ENCODE measurements at regions not wholly inside any gene's neighbourhood (a gene's known extent, or its start where the extent isn't known, plus 50 kb on each side); places are given as distances from the start of the nearest gene placed in this dataset.

DNA sequence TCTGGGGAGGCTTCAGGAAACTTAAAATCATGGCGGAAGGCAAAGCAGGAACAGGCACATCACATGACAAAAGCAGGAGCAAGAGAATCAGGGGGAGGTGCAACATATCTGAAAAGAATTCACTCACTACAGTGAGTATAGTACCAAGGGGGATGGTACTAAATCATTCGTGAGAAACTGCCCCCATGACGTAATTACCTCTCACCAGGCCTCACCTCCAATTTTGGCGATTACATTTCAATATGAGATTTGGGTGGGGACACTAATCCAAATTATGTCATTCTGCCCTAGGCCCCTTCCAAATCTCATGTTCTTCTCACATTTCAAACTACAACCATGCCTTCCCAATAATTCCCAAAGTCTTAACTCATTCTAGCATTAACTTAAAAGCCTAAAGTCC is 740.8 kb upstream of the SOX11 start:
- ATAC-seq, result no peak
- Histone ChIP-seq H3K4me2 (ENCODE audit: low read depth, low read length) (no peak overlapping the region), H3K27ac (ENCODE audit: extremely low read length, insufficient read depth, low read length) (no peak overlapping the region), H3K36me3 (replicated peaks in 1 of 2; ENCODE audit: control insufficient read depth in 1 of 2, insufficient read depth in 2 of 2, low read length in 2 of 2) (no peaks in the 10 kb centered on the region), H3K9me3 (ENCODE audit: low read length) (peaks cover 79% of the 10 kb centered on the region), H3K9ac (ENCODE audit: insufficient read depth, low read depth, low read length) (no peak overlapping the region), H3K27me3 (ENCODE audit: control insufficient read depth in 1 of 2, insufficient read depth in 2 of 2, low read length in 2 of 2) (no peaks in the 10 kb centered on the region), H3K4me3 (replicated peaks in 1 of 3; ENCODE audit: insufficient read depth in 1 of 3, low read depth in 2 of 3, low read length in 3 of 3) (no peak overlapping the region), H3K4me1 (ENCODE audit: insufficient read depth, low read length) (no peaks in the 10 kb centered on the region), H4K20me1 (ENCODE audit: insufficient read depth, low read length) (no peaks in the 10 kb centered on the region), H2AFZ (ENCODE audit: low read length) (no peak overlapping the region), H3K79me2 (ENCODE audit: insufficient read depth, low read length) (no peaks in the 10 kb centered on the region)
- POLR2A ChIA-PET, result no interaction called here
- peak; percentile 88 for TF ChIP-seq ATF7 (IDR thresholded peaks at IDR 0.05)
- TF ChIP-seq ATF7 (CRISPR knock-in tag; IDR thresholded peaks at IDR 0.05), result no peak
- TF ChIP-seq CREB1 (IDR thresholded peaks at IDR 0.05), result peak; percentile 59
- TF ChIP-seq CREB1 (CRISPR knock-in tag; IDR thresholded peaks at IDR 0.05), result no peak
- no peak for TF ChIP-seq ZSCAN20 (CRISPR knock-in tag; IDR thresholded peaks at IDR 0.05; ENCODE audit: borderline replicate concordance)
- CTCF ChIA-PET (ENCODE audit: low intra/inter-chr PET ratio, low total read pairs), result no interaction called here
- WGBS (ENCODE audit: low lambda C conversion rate), result 15% methylated on average over 4 of the region's 4 CpGs
- no peak for FAIRE-seq
- in situ Hi-C loops (cut with HindIII; ENCODE audit: extremely low pct_ligation_motif_present, low pct_unique_long_range_greater_than_20kb), result no loop called here
- DNase-seq (ENCODE audit: low spot score), result no peak
- no TSS peak for BruUV-seq (replicated peaks)
- intact Hi-C loops (cut with micrococcal nuclease; ENCODE audit: unreplicated experiment), result no loop called here

- H3K4me1 ChIP-seq (ENCODE audit: insufficient read depth, low read length), result no peaks in the 10 kb centered on the region
- CTCF ChIA-PET (ENCODE audit: low intra/inter-chr PET ratio, low total read pairs), result no interaction called here
- no peaks in the 10 kb centered on the region for H3K27me3 ChIP-seq (ENCODE audit: control insufficient read depth in 1 of 2, insufficient read depth in 2 of 2, low read length in 2 of 2)
- H3K36me3 ChIP-seq (replicated peaks in 1 of 2; ENCODE audit: control insufficient read depth in 1 of 2, insufficient read depth in 2 of 2, low read length in 2 of 2), result no peaks in the 10 kb centered on the region
- no peak overlapping the region for H3K9ac ChIP-seq (ENCODE audit: insufficient read depth, low read depth, low read length)
- no peak overlapping the region for H2AFZ ChIP-seq (ENCODE audit: low read length)
- FAIRE-seq (no peak), ATAC-seq (no peak), DNase-seq (ENCODE audit: low spot score) (no peak)
- intact Hi-C loops (cut with micrococcal nuclease; ENCODE audit: unreplicated experiment) (no loop called here), in situ Hi-C loops (cut with HindIII; ENCODE audit: extremely low pct_ligation_motif_present, low pct_unique_long_range_greater_than_20kb) (no loop called here)
- no peak overlapping the region for H3K4me2 ChIP-seq (ENCODE audit: low read depth, low read length)
- no TSS peak for BruUV-seq (replicated peaks)
- H4K20me1 ChIP-seq (ENCODE audit: insufficient read depth, low read length), result no peaks in the 10 kb centered on the region
- POLR2A ChIA-PET, result no interaction called here
- H3K4me3 ChIP-seq (replicated peaks in 1 of 3; ENCODE audit: insufficient read depth in 1 of 3, low read depth in 2 of 3, low read length in 3 of 3), result no peak overlapping the region
- TF ChIP-seq RXRA (CRISPR knock-in tag; IDR thresholded peaks at IDR 0.05) (no peak), KLF9 (CRISPR knock-in tag; IDR thresholded peaks at IDR 0.05; ENCODE audit: low read depth) (no peak), CENPT (CRISPR knock-in tag; IDR thresholded peaks at IDR 0.05; ENCODE audit: low read depth) (no peak), NBN (conservative IDR thresholded peaks at IDR 0.05) (no peak), ZNF841 (CRISPR knock-in tag; IDR thresholded peaks at IDR 0.05; ENCODE audit: borderline replicate concordance) (no peak), RAD51 (IDR thresholded peaks at IDR 0.05; ENCODE audit: borderline replicate concordance) (no peak), ELF3 (CRISPR knock-in tag; IDR thresholded peaks at IDR 0.05) (no peak)
- TF ChIP-seq, protein P1, sequence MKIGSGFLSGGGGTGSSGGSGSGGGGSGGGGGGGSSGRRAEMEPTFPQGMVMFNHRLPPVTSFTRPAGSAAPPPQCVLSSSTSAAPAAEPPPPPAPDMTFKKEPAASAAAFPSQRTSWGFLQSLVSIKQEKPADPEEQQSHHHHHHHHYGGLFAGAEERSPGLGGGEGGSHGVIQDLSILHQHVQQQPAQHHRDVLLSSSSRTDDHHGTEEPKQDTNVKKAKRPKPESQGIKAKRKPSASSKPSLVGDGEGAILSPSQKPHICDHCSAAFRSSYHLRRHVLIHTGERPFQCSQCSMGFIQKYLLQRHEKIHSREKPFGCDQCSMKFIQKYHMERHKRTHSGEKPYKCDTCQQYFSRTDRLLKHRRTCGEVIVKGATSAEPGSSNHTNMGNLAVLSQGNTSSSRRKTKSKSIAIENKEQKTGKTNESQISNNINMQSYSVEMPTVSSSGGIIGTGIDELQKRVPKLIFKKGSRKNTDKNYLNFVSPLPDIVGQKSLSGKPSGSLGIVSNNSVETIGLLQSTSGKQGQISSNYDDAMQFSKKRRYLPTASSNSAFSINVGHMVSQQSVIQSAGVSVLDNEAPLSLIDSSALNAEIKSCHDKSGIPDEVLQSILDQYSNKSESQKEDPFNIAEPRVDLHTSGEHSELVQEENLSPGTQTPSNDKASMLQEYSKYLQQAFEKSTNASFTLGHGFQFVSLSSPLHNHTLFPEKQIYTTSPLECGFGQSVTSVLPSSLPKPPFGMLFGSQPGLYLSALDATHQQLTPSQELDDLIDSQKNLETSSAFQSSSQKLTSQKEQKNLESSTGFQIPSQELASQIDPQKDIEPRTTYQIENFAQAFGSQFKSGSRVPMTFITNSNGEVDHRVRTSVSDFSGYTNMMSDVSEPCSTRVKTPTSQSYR (CRISPR knock-in tag; IDR thresholded peaks at IDR 0.05; ENCODE audit: borderline replicate concordance), result no peak
- H3K79me2 ChIP-seq (ENCODE audit: insufficient read depth, low read length), result no peaks in the 10 kb centered on the region
- H3K9me3 ChIP-seq (ENCODE audit: low read length), result peaks cover 33% of the 10 kb centered on the region
- H3K27ac ChIP-seq (ENCODE audit: extremely low read length, insufficient read depth, low read length), result no peak overlapping the region
- WGBS (ENCODE audit: low lambda C conversion rate), result 3% methylated on average over 1 of the region's 1 CpG
Observed at GRCh38 chr2:4959219-4959618, 733.0 kb upstream of the SOX11 start.
